ENCODE measurements at regions not wholly inside any gene's neighbourhood (a gene's known extent, or its start where the extent isn't known, plus 50 kb on each side); places are given as distances from the start of the nearest gene placed in this dataset.
"Not testable (repeated sequence)": the region's sequence is repeated elsewhere in the genome, so short reads cannot be mapped to it uniquely, and the experiment has no call there.

- in situ Hi-C loops (cut with MboI; ENCODE audit: low pct_unique_long_range_greater_than_20kb, low sequenced_read_pairs, unreplicated experiment): no loop called here
- TF ChIP-seq CTCF (IDR thresholded peaks at IDR 0.05; ENCODE audit: extremely low read depth, insufficient read depth, missing control alignments): no peak
- DNase-seq (ENCODE audit: low spot score): no peak
Observed at GRCh38 chr7:125430013-125430412, 500.4 kb upstream of the POT1 start.

- DNase-seq (ENCODE audit: low spot score): no peak
- no peak for TF ChIP-seq CTCF (IDR thresholded peaks at IDR 0.05; ENCODE audit: extremely low read depth, insufficient read depth, missing control alignments)
- in situ Hi-C loops (cut with MboI; ENCODE audit: low pct_unique_long_range_greater_than_20kb, low sequenced_read_pairs, unreplicated experiment): no loop called here
Observed at GRCh38 chr7:125427676-125428075, 498.1 kb upstream of the POT1 start.

- no peak for TF ChIP-seq CTCF (IDR thresholded peaks at IDR 0.05; ENCODE audit: extremely low read depth, insufficient read depth, missing control alignments)
- no peak for DNase-seq (ENCODE audit: low spot score)
- in situ Hi-C loops (cut with MboI; ENCODE audit: low pct_unique_long_range_greater_than_20kb, low sequenced_read_pairs, unreplicated experiment): no loop called here
Observed at GRCh38 chr7:125425506-125425905, 495.9 kb upstream of the POT1 start.

- no peak for TF ChIP-seq CTCF (IDR thresholded peaks at IDR 0.05; ENCODE audit: extremely low read depth, insufficient read depth, missing control alignments)
- in situ Hi-C loops (cut with MboI; ENCODE audit: low pct_unique_long_range_greater_than_20kb, low sequenced_read_pairs, unreplicated experiment): no loop called here
- DNase-seq (ENCODE audit: low spot score): no peak
Observed at GRCh38 chr7:125424721-125425120, 495.1 kb upstream of the POT1 start.

- in situ Hi-C loops (cut with MboI; ENCODE audit: low pct_unique_long_range_greater_than_20kb, low sequenced_read_pairs, unreplicated experiment): no loop called here
- TF ChIP-seq CTCF (IDR thresholded peaks at IDR 0.05; ENCODE audit: extremely low read depth, insufficient read depth, missing control alignments): no peak
- DNase-seq (ENCODE audit: low spot score): no peak
Observed at GRCh38 chr7:125423458-125424155, 494.0 kb upstream of the POT1 start.

- DNase-seq (ENCODE audit: low spot score); in situ Hi-C loops (cut with MboI; ENCODE audit: low pct_unique_long_range_greater_than_20kb, low sequenced_read_pairs, unreplicated experiment): not testable (repeated sequence)
Observed at GRCh38 chr7:125421407-125421806, 491.8 kb upstream of the POT1 start.

- in situ Hi-C loops (cut with MboI; ENCODE audit: low pct_unique_long_range_greater_than_20kb, low sequenced_read_pairs, unreplicated experiment): no loop called here
- TF ChIP-seq CTCF (IDR thresholded peaks at IDR 0.05; ENCODE audit: extremely low read depth, insufficient read depth, missing control alignments): no peak
- DNase-seq (ENCODE audit: low spot score): no peak
Observed at GRCh38 chr7:125412890-125413665, 483.5 kb upstream of the POT1 start.
